HG02678 (cell line): ENCODE measurements at regions not wholly inside any gene's neighbourhood (a gene's known extent, or its start where the extent isn't known, plus 50 kb on each side); places are given as distances from the start of the nearest gene placed in this dataset.

Source experiments
- ATAC-seq: cut with Tn5 transposase; IDR thresholded peaks from one replicate; pipeline ENCODE4 v1.9.1; 2021; ENCODE audit warnings: mild to moderate bottlenecking, moderate library complexity; ENCODE audit not compliant: unreplicated experiment

GRCh38 chrX:25226151-25226550, 210.4 kb upstream of the ARX start:
- no peak for ATAC-seq

GRCh38 chrX:25219480-25219879, 203.7 kb upstream of the ARX start:
- no peak for ATAC-seq

GRCh38 chrX:25213611-25214010, 197.8 kb upstream of the ARX start:
- ATAC-seq, result no peak

DNA sequence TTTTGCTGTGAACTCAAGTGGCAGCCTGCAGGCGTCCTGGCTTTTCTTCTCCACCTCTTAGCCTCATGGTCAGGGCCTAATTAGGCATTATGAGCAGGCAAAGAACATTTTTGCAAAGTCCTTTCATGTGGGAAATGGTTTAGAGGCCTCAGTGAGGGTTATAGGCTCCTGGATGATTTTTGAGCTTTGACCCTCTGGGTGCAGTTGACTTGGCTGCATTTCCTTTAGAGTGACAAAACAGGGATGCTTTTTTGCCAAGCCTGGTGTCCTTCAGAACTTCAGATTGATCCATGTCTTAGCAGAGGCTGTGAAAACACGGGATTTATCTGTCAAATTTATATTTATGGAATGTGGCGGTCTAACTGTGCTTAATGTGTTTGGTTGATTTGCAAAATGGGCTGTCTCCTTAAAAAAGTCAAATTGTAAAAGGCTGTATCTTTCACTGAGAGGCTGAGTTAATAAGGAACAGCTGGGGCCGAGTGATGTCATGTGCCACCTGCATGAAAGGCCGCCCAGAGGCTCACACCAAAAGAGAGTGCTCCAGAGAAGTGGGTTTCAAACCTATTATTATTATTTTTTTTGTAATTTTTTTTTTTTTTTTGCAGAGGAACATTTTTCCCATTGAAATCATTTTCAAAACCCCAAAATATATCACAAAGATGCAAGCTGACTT, 192.2 kb upstream of the ARX start:
- ATAC-seq, result no peak

- ATAC-seq, result no peak
These were observed 191.0 kb upstream of the ARX start for GRCh38 chrX:25206778-25207177.

DNA sequence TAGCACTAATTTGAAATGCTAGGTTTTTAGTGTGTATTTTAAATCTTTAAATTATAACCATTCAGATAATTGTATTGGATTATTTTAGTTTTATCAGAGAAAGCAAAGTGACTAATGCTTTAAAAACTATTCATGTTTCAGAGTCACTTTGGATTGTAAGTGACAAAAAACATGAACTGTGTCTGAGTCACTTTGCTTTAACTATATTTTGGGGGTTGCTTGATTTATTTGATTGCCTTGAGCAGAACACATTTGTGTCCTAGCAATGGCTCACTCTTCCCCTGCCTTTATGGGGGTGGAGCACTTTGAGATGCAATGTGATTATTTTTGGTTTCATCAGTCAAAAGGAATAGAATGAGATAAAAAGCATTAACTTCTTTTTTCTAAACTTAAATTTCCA, 188.4 kb upstream of the ARX start:
- ATAC-seq, result no peak

GRCh38 chrX:25202827-25203226, 187.1 kb upstream of the ARX start:
- no peak for ATAC-seq

GRCh38 chrX:25198891-25199290, 183.1 kb upstream of the ARX start:
- no peak for ATAC-seq

DNA sequence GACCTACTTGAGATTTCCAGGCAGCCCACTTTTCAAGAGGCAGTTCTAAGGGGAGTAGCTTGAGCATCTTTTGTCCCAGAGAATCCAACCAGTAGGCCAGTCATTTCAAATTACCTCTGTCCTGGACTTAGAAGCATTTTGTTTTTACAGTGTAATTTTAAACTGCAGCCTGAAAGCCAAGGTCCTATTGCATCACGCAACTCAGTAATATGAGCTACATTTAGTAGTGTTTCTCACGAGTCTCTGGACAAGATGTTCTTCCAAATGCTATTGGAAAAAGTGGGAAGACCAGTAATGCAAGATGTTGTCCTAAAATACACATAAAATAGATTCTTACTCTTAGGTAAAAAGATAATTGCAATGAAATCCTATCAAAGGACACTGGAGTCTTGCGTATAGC, 182.5 kb upstream of the ARX start:
- ATAC-seq, result no peak

DNA sequence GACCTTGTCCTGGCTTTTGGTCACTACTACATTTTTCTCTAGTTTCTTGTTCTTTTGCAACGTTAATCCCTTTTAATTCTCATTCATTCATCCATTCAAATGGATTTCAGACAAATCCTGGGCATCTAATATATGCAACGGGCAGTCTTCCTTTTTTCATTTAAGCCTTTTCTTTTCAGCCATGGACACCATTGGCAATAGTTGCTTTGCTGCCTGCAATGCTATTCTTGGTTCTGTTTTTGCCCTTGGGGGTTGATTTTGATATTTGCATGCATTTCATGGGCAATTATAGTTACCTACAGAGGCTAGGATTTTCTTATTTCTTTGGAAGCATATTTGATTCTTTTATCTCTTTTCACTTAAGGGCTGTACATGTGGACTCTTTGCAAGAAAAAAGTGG, 180.5 kb upstream of the ARX start:
- no peak for ATAC-seq

GRCh38 chrX:25191403-25191802, 175.6 kb upstream of the ARX start:
- ATAC-seq, result no peak

- no peak for ATAC-seq
These were observed 166.0 kb upstream of the ARX start for GRCh38 chrX:25181775-25182174.

DNA sequence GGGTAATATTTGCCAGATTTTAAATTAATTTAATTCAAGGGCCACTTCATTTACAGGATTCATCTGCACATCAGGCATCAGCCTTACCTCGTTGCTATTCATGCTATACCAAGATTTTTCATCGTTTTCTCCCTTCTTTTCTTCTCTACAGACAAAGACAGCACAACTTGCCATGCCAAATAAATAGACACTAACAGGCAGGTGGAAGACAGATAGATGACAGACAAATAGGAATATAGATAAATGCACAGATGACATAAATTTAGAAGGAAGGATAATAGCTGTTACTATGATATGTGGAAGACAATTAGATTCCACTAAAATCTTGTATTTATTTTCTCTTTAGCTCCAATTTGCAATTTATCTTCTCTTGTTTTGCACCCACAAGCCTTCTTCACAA, 164.5 kb upstream of the ARX start:
- no peak for ATAC-seq

DNA sequence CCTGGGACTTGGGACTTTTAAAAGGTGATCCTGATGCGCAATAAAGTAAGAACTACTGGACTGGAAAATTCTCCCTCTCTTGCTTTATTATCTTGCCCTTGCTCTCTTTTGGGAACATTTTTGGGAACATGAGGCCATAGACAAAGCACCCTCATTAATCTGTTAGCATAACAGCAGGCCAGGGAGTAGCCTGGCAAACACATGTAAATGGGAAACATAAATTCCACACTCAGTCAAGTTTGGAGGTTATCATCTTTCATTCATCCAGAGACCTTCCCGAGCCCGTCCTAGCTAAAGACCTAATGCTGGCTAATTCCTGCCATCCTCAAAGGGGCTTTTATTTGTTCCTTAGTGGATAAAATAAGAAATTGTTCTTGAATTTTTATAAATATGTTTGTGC, 162.8 kb upstream of the ARX start:
- no peak for ATAC-seq

- ATAC-seq, result no peak
These were observed 160.0 kb upstream of the ARX start for GRCh38 chrX:25175743-25176142.

DNA sequence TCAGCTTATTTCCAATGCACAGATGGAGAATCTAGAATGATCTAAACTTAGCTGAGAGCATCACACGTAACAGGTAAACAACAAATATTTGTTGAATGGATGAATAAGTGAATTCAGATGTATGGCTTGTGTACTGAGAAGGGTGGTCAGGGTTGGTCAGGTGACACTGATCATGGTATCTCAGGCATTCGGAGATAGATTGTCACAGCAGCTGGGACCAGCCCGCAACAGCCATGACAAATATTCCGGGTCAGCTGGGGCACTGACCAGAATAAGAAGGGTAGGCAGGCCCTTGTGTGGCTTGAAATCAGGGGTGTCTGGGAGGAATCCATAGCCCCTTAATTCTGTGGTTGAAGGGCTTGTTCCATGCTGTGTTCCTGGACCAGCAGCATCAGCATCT, 159.4 kb upstream of the ARX start:
- ATAC-seq, result no peak

DNA sequence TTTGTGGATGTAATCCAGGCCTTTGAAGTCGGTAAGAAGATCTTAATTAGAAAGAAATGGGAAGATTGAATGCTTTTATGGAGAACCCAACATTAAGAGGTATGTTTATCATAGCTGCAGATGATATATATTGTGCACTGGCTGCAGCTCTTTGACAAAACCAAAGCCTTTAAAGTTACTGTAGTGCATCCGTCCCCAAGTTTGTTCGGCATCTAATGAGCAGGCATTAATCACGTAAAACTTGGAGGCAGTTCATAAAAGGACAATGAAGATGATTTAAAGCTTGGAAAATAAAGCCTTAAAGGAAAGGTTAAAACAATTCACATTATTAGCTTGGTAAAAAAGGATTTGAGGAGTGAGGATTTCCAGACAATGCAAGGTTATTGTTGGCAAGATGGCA, 150.8 kb upstream of the ARX start:
- ATAC-seq, result no peak

DNA sequence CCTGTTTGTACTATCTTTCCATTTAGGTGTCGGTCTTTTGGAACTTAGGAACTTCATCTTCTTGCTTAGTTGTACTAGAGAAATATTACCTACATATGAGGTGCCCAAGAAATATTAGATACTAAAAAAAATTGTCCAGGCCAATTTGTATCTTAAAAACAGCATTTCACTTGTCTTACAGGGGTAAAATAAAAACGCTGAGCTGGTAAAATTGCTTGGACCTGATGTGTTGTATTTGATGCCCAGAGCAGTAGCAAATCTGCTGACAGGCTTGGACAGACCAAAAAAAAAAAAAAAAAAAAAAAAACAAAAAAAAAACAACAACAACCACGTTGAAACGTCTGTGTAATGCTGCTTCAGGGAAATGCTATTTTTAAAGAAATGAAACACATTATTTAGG, 150.4 kb upstream of the ARX start:
- no peak for ATAC-seq

- no peak for ATAC-seq
These were observed 142.9 kb upstream of the ARX start for GRCh38 chrX:25158635-25159034.

DNA sequence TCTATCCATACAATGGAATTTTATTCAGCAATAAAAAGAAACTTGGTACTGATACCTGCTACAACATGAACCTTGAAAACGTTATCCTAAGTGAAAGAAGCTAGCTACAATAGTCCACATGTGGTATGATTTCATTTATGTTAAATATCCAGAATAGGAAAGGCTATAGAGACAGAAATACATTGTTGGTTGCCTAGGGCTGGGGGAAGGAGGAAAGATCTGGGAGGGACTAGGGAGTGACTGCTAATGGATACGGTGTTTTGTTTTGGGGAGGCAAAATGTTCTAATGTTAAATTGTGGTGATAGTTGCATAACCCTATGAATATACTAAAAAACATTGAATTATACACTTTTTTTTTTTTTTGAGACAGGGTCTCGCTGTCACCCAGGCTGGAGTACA, 141.1 kb upstream of the ARX start:
- no peak for ATAC-seq

- no peak for ATAC-seq
These were observed 140.6 kb upstream of the ARX start for GRCh38 chrX:25156323-25156722.

DNA sequence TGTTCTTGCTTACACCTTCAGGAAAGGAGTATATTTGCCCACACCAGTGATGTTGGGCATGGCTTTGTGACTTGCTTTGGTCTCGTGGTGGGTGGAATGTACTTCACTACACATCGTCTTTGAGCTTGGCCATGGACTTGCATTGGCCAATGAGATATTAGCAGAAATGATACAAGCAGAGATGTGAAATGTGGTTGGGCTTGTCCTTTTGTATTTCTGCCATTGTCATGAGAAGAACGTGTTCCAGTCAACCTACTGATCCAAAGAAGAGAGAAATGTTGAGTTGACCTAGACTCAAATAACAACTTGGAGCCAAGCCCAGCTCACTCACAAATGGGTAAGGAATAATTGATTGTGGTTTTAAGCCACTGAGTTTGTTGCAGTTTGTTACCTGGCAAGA, 138.4 kb upstream of the ARX start:
- no peak for ATAC-seq

- ATAC-seq, result no peak
These were observed 136.0 kb upstream of the ARX start for GRCh38 chrX:25151749-25152148.
